Ovary (tissue), 3 donors: ENCODE measurements at regions not wholly inside any gene's neighbourhood (a gene's known extent, or its start where the extent isn't known, plus 50 kb on each side); places are given as distances from the start of the nearest gene placed in this dataset.

ENCODE experiments used
- CTCF ChIP-seq, 3 donors: fragments of 450-650 bp in 2 of 3; fragments of 200-600 bp in 1 of 3; IDR thresholded peaks; one replicate each; pipeline versions ENCODE4 v1.5.1 to v1.8.0; 2016 to 2022; ENCODE audit warnings: antibody characterized with exemption in 3 of 3, mild to moderate bottlenecking in 1 of 3
- EP300 ChIP-seq: sonication (generic); formaldehyde crosslinking; IDR thresholded peaks from one replicate; pipeline ENCODE4 v1.6.1; 2017; ENCODE audit warnings: antibody characterized with exemption
- POLR2A ChIP-seq: fragments of 450-650 bp; IDR thresholded peaks from one replicate; pipeline ENCODE4 v1.6.1; 2017; ENCODE audit warnings: antibody characterized with exemption, mild to moderate bottlenecking, moderate library complexity
- donor health status: DM: no; HTN: no; CAD: no.

GRCh38 chr14:97177016-97177415 lies 379.8 kb downstream of the VRK1 start:
- TF ChIP-seq CTCF (IDR thresholded peaks at IDR 0.05) (no peak), POLR2A (no peak), EP300 (no peak)
